H1 (cell line): ENCODE measurements at regions not wholly inside any gene's neighbourhood (a gene's known extent, or its start where the extent isn't known, plus 50 kb on each side); places are given as distances from the start of the nearest gene placed in this dataset.

ENCODE experiments used
- CTCF ChIA-PET: fragments of 300-600 bp; sonication (Branson Sonifier 250); formaldehyde crosslinking; loops from one replicate; lab custom pipeline; 2021; ENCODE audit not compliant: partially characterized antibody; lab: Charles Lee
- POLR2A ChIA-PET: fragments of 300-600 bp; sonication (Branson Sonifier 250); formaldehyde crosslinking; loops from one replicate; lab custom pipeline; 2021; ENCODE audit warnings: inconsistent platforms; ENCODE audit not compliant: partially characterized antibody; lab: Charles Lee
- DNase-seq, 2 experiments: peaks; one replicate each; pipeline versions ENCODE4 v3.0.0 to v3.0.0-alpha.2; 2010 to 2022; ENCODE audit warnings: low spot score in 2 of 2, low read depth in 1 of 2, mixed read lengths in 1 of 2
- FAIRE-seq: peaks from 2 replicates; lab custom pipeline; 2011; peaks lifted over from hg19 to GRCh38; lab: Jason Lieb, UNC
- H2AFZ ChIP-seq: 2 replicates; pipeline ENCODE4 v1.8.1; 2012; ENCODE audit warnings: low read length, inconsistent platforms
- H2AK5ac ChIP-seq: 2 replicates; pipeline ENCODE4 v1.6.1; 2013; ENCODE audit warnings: low read depth, low read length
- H2BK120ac ChIP-seq: replicated peaks from 2 replicates; pipeline ENCODE3; 2013; ENCODE audit warnings: low read depth, low read length, inconsistent platforms
- H2BK12ac ChIP-seq: 2 replicates; pipeline ENCODE4 v1.6.1; 2013; ENCODE audit warnings: low read depth, low read length
- H2BK15ac ChIP-seq: 2 replicates; pipeline ENCODE4 v1.6.1; 2013; ENCODE audit warnings: low read length
- H2BK20ac ChIP-seq: 2 replicates; pipeline ENCODE4 v1.6.1; 2013; ENCODE audit warnings: low read length
- H2BK5ac ChIP-seq: 2 replicates; pipeline ENCODE4 v1.6.1; 2013; ENCODE audit warnings: low read depth, low read length
- H3K14ac ChIP-seq: 2 replicates; pipeline ENCODE4 v1.6.1; 2013; ENCODE audit warnings: inconsistent platforms; ENCODE audit not compliant: insufficient read length
- H3K18ac ChIP-seq: 2 replicates; pipeline ENCODE4 v1.6.1; 2013; ENCODE audit warnings: low read length; ENCODE audit errors: extremely low read depth
- H3K23ac ChIP-seq: 2 replicates; pipeline ENCODE4 v1.6.1; 2013; ENCODE audit warnings: inconsistent platforms; ENCODE audit not compliant: insufficient read length
- H3K23me2 ChIP-seq: 2 replicates; pipeline ENCODE4 v1.6.1; 2013; ENCODE audit warnings: low read depth, low read length
- H3K27ac ChIP-seq: 2 replicates; pipeline ENCODE4 v1.6.1; 2011; ENCODE audit warnings: low read depth, low read length, inconsistent platforms
- H3K27me3 ChIP-seq, 4 experiments: replicated peaks in 1 of 4; 1 replicate in 1 of 4; 2 replicates in 3 of 4; pipeline versions ENCODE4 v1.6.1 to v1.8.1; 2011 to 2013; ENCODE audit warnings: low read length in 3 of 4, mild to moderate bottlenecking in 3 of 4, inconsistent platforms in 2 of 4, mixed read lengths in 2 of 4, moderate library complexity in 1 of 4; ENCODE audit not compliant: control insufficient read depth in 3 of 4, insufficient read depth in 3 of 4; ENCODE audit errors: extremely low read depth in 1 of 4
- H3K36me3 ChIP-seq, 4 experiments: 2 replicates each; pipeline versions ENCODE4 v1.6.1 to v1.8.1; 2011 to 2013; ENCODE audit warnings: mild to moderate bottlenecking in 4 of 4, low read length in 3 of 4, moderate library complexity in 2 of 4, control low read depth in 1 of 4, inconsistent platforms in 1 of 4; ENCODE audit not compliant: insufficient read depth in 4 of 4, control insufficient read depth in 2 of 4
- H3K4ac ChIP-seq: replicated peaks from 2 replicates; pipeline ENCODE3; 2013; ENCODE audit warnings: low read length, low read depth, mixed read lengths, inconsistent platforms; ENCODE audit not compliant: insufficient read length
- H3K4me1 ChIP-seq, 4 experiments: replicated peaks in 1 of 4; 1 replicate in 1 of 4; 2 replicates in 3 of 4; pipeline versions ENCODE4 v1.6.1 to v1.8.1; 2011 to 2013; ENCODE audit warnings: low read length in 3 of 4, inconsistent platforms in 2 of 4, mixed read lengths in 1 of 4; ENCODE audit not compliant: insufficient read depth in 4 of 4, control insufficient read depth in 3 of 4
- H3K4me2 ChIP-seq, 2 experiments: 2 replicates each; pipeline versions ENCODE4 v1.6.1 to v1.8.1; 2011 to 2013; ENCODE audit warnings: low read depth in 2 of 2, low read length in 2 of 2, control low read depth in 1 of 2, inconsistent platforms in 1 of 2, mild to moderate bottlenecking in 1 of 2; ENCODE audit not compliant: insufficient read depth in 1 of 2
- H3K4me3 ChIP-seq, 4 experiments: fragments of 200-600, 300-600 bp in 1 of 4; sonication (generic), shearing (Covaris generic), sonication (Bioruptor Twin) in 1 of 4; 2 replicates each; pipeline versions ENCODE4 v1.5.1 to v1.8.1; 2011 to 2016; ENCODE audit warnings: low read length in 4 of 4, low read depth in 3 of 4, control low read depth in 2 of 4, inconsistent platforms in 2 of 4, mild to moderate bottlenecking in 2 of 4, mixed read lengths in 1 of 4, moderate library complexity in 1 of 4; ENCODE audit not compliant: insufficient read depth in 2 of 4; ENCODE audit errors: extremely low read depth in 1 of 4
- H3K56ac ChIP-seq: replicated peaks from 2 replicates; pipeline ENCODE3; 2013; ENCODE audit warnings: low read depth, mild to moderate bottlenecking, mixed read lengths, low read length, inconsistent platforms; ENCODE audit not compliant: insufficient read length
- H3K79me1 ChIP-seq: 2 replicates; pipeline ENCODE4 v1.6.1; 2013; ENCODE audit warnings: low read depth, low read length, control low read depth
- H3K79me2 ChIP-seq, 2 experiments: 2 replicates each; pipeline versions ENCODE4 v1.6.1 to v1.8.1; 2012 to 2013; ENCODE audit warnings: low read length in 2 of 2, mild to moderate bottlenecking in 2 of 2, inconsistent platforms in 1 of 2; ENCODE audit not compliant: insufficient read depth in 2 of 2, control insufficient read depth in 1 of 2
- H3K9ac ChIP-seq, 4 experiments: replicated peaks in 1 of 4; 1 replicate in 1 of 4; 2 replicates in 3 of 4; pipeline versions ENCODE4 v1.6.1 to v1.8.1; 2011 to 2013; ENCODE audit warnings: low read depth in 3 of 4, low read length in 3 of 4, control low read depth in 2 of 4, mild to moderate bottlenecking in 2 of 4, moderate library complexity in 2 of 4, inconsistent platforms in 1 of 4; ENCODE audit errors: extremely low read depth in 1 of 4
- H3K9me3 ChIP-seq, 2 experiments: 2 replicates each; pipeline versions ENCODE4 v1.6.1 to v1.8.1; 2012 to 2013; ENCODE audit warnings: mild to moderate bottlenecking in 2 of 2, moderate library complexity in 2 of 2, control low read depth in 1 of 2, inconsistent platforms in 1 of 2, low read depth in 1 of 2, low read length in 1 of 2, mixed read lengths in 1 of 2; ENCODE audit not compliant: insufficient read depth in 2 of 2
- H4K20me1 ChIP-seq, 2 experiments: replicated peaks in 1 of 2; 2 replicates each; pipeline versions ENCODE3 to v1.8.1; 2011 to 2013; ENCODE audit warnings: inconsistent platforms in 2 of 2, low read length in 2 of 2, mild to moderate bottlenecking in 1 of 2; ENCODE audit not compliant: insufficient read depth in 2 of 2, control insufficient read depth in 1 of 2
- H4K5ac ChIP-seq: 2 replicates; pipeline ENCODE4 v1.6.1; 2013; ENCODE audit warnings: low read length, low read depth, mixed read lengths, inconsistent platforms; ENCODE audit not compliant: insufficient read length
- H4K8ac ChIP-seq: 2 replicates; pipeline ENCODE4 v1.8.0; 2013; ENCODE audit warnings: mild to moderate bottlenecking, moderate library complexity, low read length, inconsistent platforms; ENCODE audit not compliant: insufficient read depth; ENCODE audit errors: extremely low read depth
- H4K91ac ChIP-seq: replicated peaks from 2 replicates; pipeline ENCODE3; 2013; ENCODE audit warnings: low read length, mixed read lengths, inconsistent platforms; ENCODE audit not compliant: insufficient read length
- CBX8 ChIP-seq: fragments of 300-800, 300-1000 bp; sonication (generic); IDR thresholded peaks from 2 replicates; pipeline ENCODE4 v1.7.1; 2016; ENCODE audit warnings: low read depth, low read length, borderline replicate concordance
- KDM1A ChIP-seq: fragments of 200-600, 300-600 bp; sonication (generic); IDR thresholded peaks from 2 replicates; pipeline ENCODE4 v1.7.1; 2016; ENCODE audit warnings: mild to moderate bottlenecking, low read length, borderline replicate concordance
- SIRT6 ChIP-seq: IDR thresholded peaks from one replicate; pipeline ENCODE4 v1.7.1; 2012; ENCODE audit warnings: low read length, inconsistent platforms
- TAF7 ChIP-seq: optimal IDR thresholded peaks from 2 replicates; pipeline ENCODE3; 2011; ENCODE audit warnings: low read depth, mild to moderate bottlenecking, inconsistent platforms, low read length, moderate library complexity, borderline replicate concordance
- WGBS, 2 experiments: shearing (Covaris generic) in 1 of 2; methylation state at CpG; one replicate each; pipeline versions ENCODE4 v1.1.6 to v1.1.7; 2013 to 2015; ENCODE audit warnings: low lambda C conversion rate in 2 of 2, mixed read lengths in 2 of 2, inconsistent platforms in 1 of 2, low coverage in 1 of 2, missing lambda C conversion rate in 1 of 2; ENCODE audit not compliant: insufficient replicate concordance in 2 of 2, insufficient coverage in 1 of 2, insufficient read length in 1 of 2; ENCODE audit errors: extremely low coverage in 1 of 2, missing lambda C conversion rate in 1 of 2; 5-methylcytosine and 5-hydroxymethylcytosine counted together

GRCh38 chr10:91115618-91116390 is 104.7 kb upstream of the PCGF5 start:
- no peaks in the 10 kb centered on the region for H3K23me2 ChIP-seq
- no peak overlapping the region; the same call in 1 of the 2 replicates for H2BK15ac ChIP-seq
- no peak overlapping the region for H4K91ac ChIP-seq
- no peaks in the 10 kb centered on the region for H3K4me1 ChIP-seq
- H2BK120ac ChIP-seq, result no peak overlapping the region
- no peaks in the 10 kb centered on the region for H3K36me3 ChIP-seq
- no peak overlapping the region for H3K56ac ChIP-seq
- H2AFZ ChIP-seq, result no peak overlapping the region
- H3K27ac ChIP-seq, result no peak overlapping the region
- no peak overlapping the region for H3K4me3 ChIP-seq
- no peak overlapping the region for H3K23ac ChIP-seq
- TF ChIP-seq SIRT6 (no peak), TAF7 (no peak), CBX8 (no peak), KDM1A (no peak)
- DNase-seq, result no peak
- H4K8ac ChIP-seq, result no peak overlapping the region
- no peak overlapping the region for H3K4me2 ChIP-seq
- no peaks in the 10 kb centered on the region for H3K79me1 ChIP-seq
- no peaks in the 10 kb centered on the region for H3K9me3 ChIP-seq
- no peak overlapping the region for H3K9ac ChIP-seq
- H2BK12ac ChIP-seq, result no peak overlapping the region
- H2BK20ac ChIP-seq, result no peak overlapping the region
- H3K4ac ChIP-seq, result no peak overlapping the region
- H4K5ac ChIP-seq, result no peak overlapping the region
- no peak overlapping the region for H3K18ac ChIP-seq
- H3K14ac ChIP-seq, result no peak overlapping the region
- no peak overlapping the region for H2AK5ac ChIP-seq
- no peak overlapping the region for H2BK5ac ChIP-seq
- WGBS, 2 experiments, result 86% methylated on average over 9 of the region's 9 CpGs; no CpG with 5 or more reads in 1 of the 2 experiments
- POLR2A ChIA-PET, result interaction anchor here (1.3 kb wide), 1 partner anchor 18 kb away, joined by 3 read pairs; no protein-coding TSS in a partner anchor
- H4K20me1 ChIP-seq, result no peaks in the 10 kb centered on the region
- H3K79me2 ChIP-seq, result no peaks in the 10 kb centered on the region
- CTCF ChIA-PET, result interaction anchor here (0.6 to 1.5 kb wide), 5 partner anchors 9 to 205 kb away, joined by 3 to 4 read pairs (median 3); no protein-coding TSS in a partner anchor
- FAIRE-seq, result no peak
- no peaks in the 10 kb centered on the region for H3K27me3 ChIP-seq
